Transverse colon (tissue), 3 donors: ENCODE measurements at regions not wholly inside any gene's neighbourhood (a gene's known extent, or its start where the extent isn't known, plus 50 kb on each side); places are given as distances from the start of the nearest gene placed in this dataset.

Experiments
- EP300 ChIP-seq: sonication (generic); formaldehyde crosslinking; IDR thresholded peaks from one replicate; pipeline ENCODE4 v1.6.1; 2017; ENCODE audit warnings: antibody characterized with exemption, low read depth
- TF ChIP-seq, protein P1 (sequence below), 5 experiments: fragments of 200-600 bp in 3 of 5; fragments of 450-650 bp in 2 of 5; sonication (generic) in 3 of 5; IDR thresholded peaks; 1 replicate in 2 of 5; 2 replicates in 3 of 5; pipeline ENCODE4 v1.5.1; 2016 to 2017; ENCODE audit warnings: antibody characterized with exemption in 5 of 5, inconsistent platforms in 3 of 5, mild to moderate bottlenecking in 2 of 5, moderate library complexity in 1 of 5

DNA sequence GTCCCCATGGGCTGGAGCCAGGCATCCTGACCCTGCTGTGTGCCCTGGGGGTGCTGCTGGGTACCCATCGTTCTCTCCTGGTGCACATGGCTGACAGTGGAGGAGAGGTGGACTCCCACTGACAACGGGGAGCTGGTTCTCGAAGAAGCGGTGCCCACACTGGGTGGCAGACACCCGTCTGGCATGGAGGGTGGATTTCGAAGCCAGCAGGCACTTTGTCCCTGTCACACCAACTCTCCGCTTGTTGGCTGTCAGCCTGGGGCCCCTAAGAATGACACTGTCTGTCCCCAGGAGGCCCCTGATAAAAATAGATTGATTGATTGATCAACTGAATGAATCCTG, 55.4 kb downstream of the RTP5 start:
- TF ChIP-seq EP300 = no peak
- TF ChIP-seq, protein P1, sequence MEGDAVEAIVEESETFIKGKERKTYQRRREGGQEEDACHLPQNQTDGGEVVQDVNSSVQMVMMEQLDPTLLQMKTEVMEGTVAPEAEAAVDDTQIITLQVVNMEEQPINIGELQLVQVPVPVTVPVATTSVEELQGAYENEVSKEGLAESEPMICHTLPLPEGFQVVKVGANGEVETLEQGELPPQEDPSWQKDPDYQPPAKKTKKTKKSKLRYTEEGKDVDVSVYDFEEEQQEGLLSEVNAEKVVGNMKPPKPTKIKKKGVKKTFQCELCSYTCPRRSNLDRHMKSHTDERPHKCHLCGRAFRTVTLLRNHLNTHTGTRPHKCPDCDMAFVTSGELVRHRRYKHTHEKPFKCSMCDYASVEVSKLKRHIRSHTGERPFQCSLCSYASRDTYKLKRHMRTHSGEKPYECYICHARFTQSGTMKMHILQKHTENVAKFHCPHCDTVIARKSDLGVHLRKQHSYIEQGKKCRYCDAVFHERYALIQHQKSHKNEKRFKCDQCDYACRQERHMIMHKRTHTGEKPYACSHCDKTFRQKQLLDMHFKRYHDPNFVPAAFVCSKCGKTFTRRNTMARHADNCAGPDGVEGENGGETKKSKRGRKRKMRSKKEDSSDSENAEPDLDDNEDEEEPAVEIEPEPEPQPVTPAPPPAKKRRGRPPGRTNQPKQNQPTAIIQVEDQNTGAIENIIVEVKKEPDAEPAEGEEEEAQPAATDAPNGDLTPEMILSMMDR (IDR thresholded peaks at IDR 0.05) = no peak
